DMS153 treated with DMSO at 0.1 percent for 48 hours (cell line): ENCODE measurements at regions not wholly inside any gene's neighbourhood (a gene's known extent, or its start where the extent isn't known, plus 50 kb on each side); places are given as distances from the start of the nearest gene placed in this dataset.

Experiments
- DNase-seq: peaks from one replicate; lab custom pipeline; 2025; ENCODE audit not compliant: unreplicated experiment; lab: John Stamatoyannopoulos, UW

- no peak for DNase-seq
Observed at GRCh38 chr2:12050396-12050795, 304.0 kb downstream of the LPIN1 start.

GRCh38 chr2:12051831-12052230, 305.4 kb downstream of the LPIN1 start:
- no peak for DNase-seq

- DNase-seq = no peak
Observed at GRCh38 chr2:12052796-12053195, 306.4 kb downstream of the LPIN1 start.

- DNase-seq = no peak
Observed at GRCh38 chr2:12054956-12055618, 308.7 kb downstream of the LPIN1 start.

- no peak for DNase-seq
Observed at GRCh38 chr2:12057436-12058166, 311.2 kb downstream of the LPIN1 start.

- DNase-seq = no peak
Observed at GRCh38 chr2:12059616-12060441, 313.4 kb downstream of the LPIN1 start.

GRCh38 chr2:12060886-12061285, 314.5 kb downstream of the LPIN1 start:
- DNase-seq = no peak

GRCh38 chr2:12061286-12062052, 315.0 kb downstream of the LPIN1 start:
- no peak for DNase-seq

- no peak for DNase-seq
Observed at GRCh38 chr2:12062053-12062395, 315.6 kb downstream of the LPIN1 start.

- DNase-seq = no peak
Observed at GRCh38 chr2:12063210-12063609, 316.8 kb downstream of the LPIN1 start.

- DNase-seq = no peak
Observed at GRCh38 chr2:12064153-12064552, 317.7 kb downstream of the LPIN1 start.

GRCh38 chr2:12066116-12066515, 319.7 kb downstream of the LPIN1 start:
- DNase-seq = no peak

- no peak for DNase-seq
Observed at GRCh38 chr2:12066986-12067385, 320.6 kb downstream of the LPIN1 start.

- no peak for DNase-seq
Observed at GRCh38 chr2:12068796-12069538, 322.5 kb downstream of the LPIN1 start.

GRCh38 chr2:12070153-12070552, 323.7 kb downstream of the LPIN1 start:
- DNase-seq = peak; percentile 47

- DNase-seq = no peak
Observed at GRCh38 chr2:12070581-12070980, 324.1 kb downstream of the LPIN1 start.

- DNase-seq = no peak
Observed at GRCh38 chr2:12071318-12071717, 324.9 kb downstream of the LPIN1 start.

GRCh38 chr2:12073217-12073852, 326.9 kb downstream of the LPIN1 start:
- no peak for DNase-seq

GRCh38 chr2:12074126-12074844, 327.9 kb downstream of the LPIN1 start:
- DNase-seq = no peak
